K562 (cell line): ENCODE measurements at regions not wholly inside any gene's neighbourhood (a gene's known extent, or its start where the extent isn't known, plus 50 kb on each side); places are given as distances from the start of the nearest gene placed in this dataset.

Experiments
- ATAC-seq: fragments of 200-7000 bp; cut with Tn5 transposase; 3 replicates; pipeline ENCODE4 v1.9.1; 2020; ENCODE audit warnings: moderate library complexity
- BruUV-seq: library from RNA; stranded (reverse); fragments of 400-500 nt; replicated peaks from 2 replicates; lab custom pipeline; 2021; lab: Mats Ljungman, UMichigan
- CTCF ChIA-PET: fragments of 300-600 bp; formaldehyde crosslinking; extraction: SDS; loops from one replicate; lab custom pipeline; 2021; ENCODE audit warnings: low intra/inter-chr PET ratio; lab: Yijun Ruan, JAX
- POLR2A ChIA-PET: fragments of 300-600, 350-650 bp; sonication (Branson Sonifier 250); formaldehyde crosslinking; extraction: SDS; loops from one replicate; lab custom pipeline; 2021; ENCODE audit warnings: antibody characterized with exemption, inconsistent platforms; lab: Yijun Ruan, JAX
- DNase-seq, 4 experiments: peaks; one replicate each; pipeline versions ENCODE4 v3.0.0 to v3.0.0-alpha.2; 2011 to 2018; ENCODE audit warnings: low spot score in 3 of 4, mixed read lengths in 3 of 4; ENCODE audit errors: extremely low read depth in 1 of 4
- FAIRE-seq: peaks from 2 replicates; lab custom pipeline; 2011; peaks lifted over from hg19 to GRCh38; lab: Jason Lieb, UNC
- H2AFZ ChIP-seq: 2 replicates; pipeline ENCODE4 v1.6.0; 2011; ENCODE audit warnings: low read depth, low read length, control low read depth, inconsistent platforms
- H3K27ac ChIP-seq: fragments of 200-600 bp; 3 replicates; pipeline ENCODE4 v1.8.0; 2011; ENCODE audit warnings: low read depth, mild to moderate bottlenecking, control low read depth, inconsistent platforms, low read length, moderate library complexity, mixed read lengths; ENCODE audit errors: extremely low read depth
- H3K27me3 ChIP-seq, 2 experiments: fragments of 300-600 bp in 1 of 2; 2 replicates in 1 of 2; 3 replicates in 1 of 2; pipeline versions ENCODE4 v1.6.0 to v1.8.0; 2011; ENCODE audit warnings: inconsistent platforms in 2 of 2, low read length in 2 of 2, mild to moderate bottlenecking in 1 of 2, mixed read lengths in 1 of 2, moderate library complexity in 1 of 2; ENCODE audit not compliant: control insufficient read depth in 2 of 2, insufficient read depth in 2 of 2
- H3K36me3 ChIP-seq: fragments of 300-600 bp; 3 replicates; pipeline ENCODE4 v1.8.0; 2011; ENCODE audit warnings: mild to moderate bottlenecking, low read length, inconsistent platforms; ENCODE audit not compliant: control insufficient read depth, insufficient read depth
- H3K4me1 ChIP-seq, 2 experiments: fragments of 200-600 bp in 1 of 2; replicated peaks in 1 of 2; 2 replicates in 1 of 2; 3 replicates in 1 of 2; pipeline versions ENCODE4 v1.5.1 to v1.8.0; 2011; ENCODE audit warnings: inconsistent platforms in 2 of 2, low read length in 2 of 2, mild to moderate bottlenecking in 1 of 2, mixed read lengths in 1 of 2, moderate library complexity in 1 of 2; ENCODE audit not compliant: control insufficient read depth in 2 of 2, insufficient read depth in 2 of 2
- H3K4me2 ChIP-seq: 2 replicates; pipeline ENCODE4 v1.6.1; 2011; ENCODE audit warnings: low read length, control low read depth, inconsistent platforms, mixed read lengths; ENCODE audit not compliant: insufficient read depth
- H3K4me3 ChIP-seq: fragments of 200-600 bp; sonication (generic), shearing (Covaris generic); 2 replicates; pipeline ENCODE4 v1.5.1; 2016; ENCODE audit warnings: control low read depth, inconsistent platforms
- H3K79me2 ChIP-seq: fragments of 200-600 bp; 3 replicates; pipeline ENCODE4 v1.8.0; 2011; ENCODE audit warnings: low read length, inconsistent platforms; ENCODE audit not compliant: control insufficient read depth, insufficient read depth
- H3K9ac ChIP-seq, 2 experiments: 2 replicates each; pipeline versions ENCODE4 v1.6.0 to v1.6.1; 2011; ENCODE audit warnings: low read depth in 2 of 2, low read length in 2 of 2, control low read depth in 1 of 2, inconsistent platforms in 1 of 2, mild to moderate bottlenecking in 1 of 2, mixed read lengths in 1 of 2; ENCODE audit not compliant: insufficient read depth in 1 of 2
- H3K9me1 ChIP-seq: one replicate; pipeline ENCODE4 v1.6.0; 2011; ENCODE audit warnings: inconsistent platforms, mild to moderate bottlenecking, low read length, moderate library complexity; ENCODE audit not compliant: control insufficient read depth, insufficient read depth
- H3K9me3 ChIP-seq: replicated peaks from 2 replicates; pipeline ENCODE4 v1.5.1; 2011; ENCODE audit warnings: low read depth, low read length, inconsistent platforms; ENCODE audit not compliant: control insufficient read depth, insufficient read depth
- H4K20me1 ChIP-seq: replicated peaks from 2 replicates; pipeline ENCODE4 v1.6.1; 2011; ENCODE audit warnings: low read length, inconsistent platforms, mixed read lengths; ENCODE audit not compliant: control insufficient read depth, insufficient read depth
- CEBPG ChIP-seq, 3 experiments: fragments of 200-800 bp in 1 of 3; sonication (Bioruptor generic) in 1 of 3; sonication (generic) in 1 of 3; formaldehyde crosslinking in 1 of 3; IDR thresholded peaks in 2 of 3; conservative IDR thresholded peaks in 1 of 3; 2 replicates each; pipeline versions ENCODE4 v1.6.1 to v1.8.0; 2016 to 2022; ENCODE audit warnings: missing compliant biosample characterization in 2 of 3, missing genetic modification characterization in 2 of 3, mild to moderate bottlenecking in 1 of 3, missing genetic modification reagents in 1 of 3
- CGGBP1 ChIP-seq: fragments of 250-450 bp; sonication (Bioruptor Pico); IDR thresholded peaks from 2 replicates; pipeline ENCODE4 v1.9.0; 2021; ENCODE audit warnings: mild to moderate bottlenecking
- CTCF ChIP-seq, 3 experiments: IDR thresholded peaks in 2 of 3; conservative IDR thresholded peaks in 1 of 3; 2 replicates each; pipeline ENCODE4 v1.5.1; 2011 to 2012; ENCODE audit warnings: low read length in 3 of 3, mild to moderate bottlenecking in 3 of 3, control low read depth in 2 of 3, improper control_type of control experiment in 1 of 3, inconsistent platforms in 1 of 3, low read depth in 1 of 3, mixed read lengths in 1 of 3, moderate library complexity in 1 of 3; ENCODE audit not compliant: insufficient read depth in 2 of 3
- ID3 ChIP-seq, 2 experiments: fragments of 250-450 bp in 1 of 2; fragments of 450-650 bp in 1 of 2; sonication (Bioruptor Pico) in 1 of 2; IDR thresholded peaks; 2 replicates each; pipeline versions ENCODE4 v1.6.1 to v1.8.0; 2016 to 2021; ENCODE audit warnings: mild to moderate bottlenecking in 2 of 2, moderate library complexity in 2 of 2, missing compliant biosample characterization in 1 of 2, missing genetic modification characterization in 1 of 2
- IRF9 ChIP-seq: fragments of 450-650 bp; IDR thresholded peaks from 2 replicates; pipeline ENCODE4 v1.6.1; 2016; ENCODE audit warnings: missing biosample characterization, missing genetic modification characterization
- NR2F6 ChIP-seq: fragments of 450-650 bp; formaldehyde crosslinking; IDR thresholded peaks from 2 replicates; pipeline ENCODE4 v1.4.0; 2020; ENCODE audit warnings: mild to moderate bottlenecking
- PPARD ChIP-seq: fragments of 250-450 bp; sonication (Bioruptor Pico); IDR thresholded peaks from 2 replicates; pipeline ENCODE4 v1.8.0; 2022; ENCODE audit warnings: inconsistent platforms, mild to moderate bottlenecking, moderate library complexity
- ZKSCAN1 ChIP-seq: fragments of 150-350 bp; IDR thresholded peaks from 2 replicates; pipeline ENCODE4 v1.6.1; 2016; ENCODE audit warnings: low read depth, low read length
- WGBS: fragments of 100-300 bp; shearing (Covaris generic); methylation state at CpG from one replicate; pipeline ENCODE4 v1.1.6; 2016; ENCODE audit warnings: low coverage, mixed read lengths; ENCODE audit not compliant: insufficient coverage; ENCODE audit errors: missing lambda C conversion rate; 5-methylcytosine and 5-hydroxymethylcytosine counted together
- in situ Hi-C: fragments of 300-500 bp; cut with MboI; formaldehyde crosslinking; loops from 4 replicates; pipeline ENCODE4 v1.15.0; 2018; ENCODE audit warnings: inconsistent platforms, mixed read lengths
- intact Hi-C: fragments of 100-400 bp; cut with micrococcal nuclease; formaldehyde crosslinking; loops from 2 replicates; pipeline ENCODE4 v1.14.2; 2022

- H3K27ac ChIP-seq: no peak overlapping the region
- H4K20me1 ChIP-seq: no peaks in the 10 kb centered on the region
- H3K9me3 ChIP-seq: no peaks in the 10 kb centered on the region
- in situ Hi-C loops (no loop called here), intact Hi-C loops (no loop called here)
- no peak for ATAC-seq
- H3K79me2 ChIP-seq: no peaks in the 10 kb centered on the region
- no peaks in the 10 kb centered on the region for H3K9me1 ChIP-seq
- no peak for FAIRE-seq
- no peaks in the 10 kb centered on the region for H3K27me3 ChIP-seq
- BruUV-seq: no TSS peak
- no peak overlapping the region for H3K9ac ChIP-seq
- POLR2A ChIA-PET: no interaction called here
- 2% methylated on average over 5 of the region's 5 CpGs for WGBS
- DNase-seq: no peak
- TF ChIP-seq CEBPG (CRISPR knock-in tag; IDR thresholded peaks at IDR 0.05) (no peak), CEBPG (tag; conservative IDR thresholded peaks at IDR 0.05 in 1 of 2, IDR thresholded peaks at IDR 0.05 in 1 of 2) (peak in 1 of 2 experiments; percentile 24; a peak in 1 of 4 replicates), CGGBP1 (CRISPR knock-in tag) (no peak), ZKSCAN1 (no peak), NR2F6 (CRISPR knock-in tag) (no peak)
- CTCF ChIA-PET: no interaction called here
- H3K4me3 ChIP-seq: no peak overlapping the region
- H3K36me3 ChIP-seq: no peaks in the 10 kb centered on the region
- no peak overlapping the region for H3K4me2 ChIP-seq
- H3K4me1 ChIP-seq: no peaks in the 10 kb centered on the region
- H2AFZ ChIP-seq: no peak overlapping the region
Measured at GRCh38 chr10:126841341-126841895, 63.8 kb upstream of the DOCK1 start.

- in situ Hi-C loops (no loop called here), intact Hi-C loops (no loop called here)
- no TSS peak for BruUV-seq
- Histone ChIP-seq H3K9me1 (no peaks in the 10 kb centered on the region), H3K9ac (no peak overlapping the region), H3K27me3 (no peaks in the 10 kb centered on the region), H3K4me2 (no peak overlapping the region), H3K27ac (no peak overlapping the region), H3K4me3 (no peak overlapping the region), H2AFZ (no peak overlapping the region), H3K79me2 (no peaks in the 10 kb centered on the region), H3K4me1 (no peaks in the 10 kb centered on the region), H3K36me3 (no peaks in the 10 kb centered on the region), H3K9me3 (no peaks in the 10 kb centered on the region), H4K20me1 (no peaks in the 10 kb centered on the region)
- ATAC-seq (no peak), DNase-seq (no peak), FAIRE-seq (no peak)
- ChIA-PET CTCF (no interaction called here), POLR2A (no interaction called here)
- WGBS: 0% methylated on average over 4 of the region's 4 CpGs
- TF ChIP-seq PPARD (no peak), ID3 (CRISPR knock-in tag; IDR thresholded peaks at IDR 0.05) (no peak), ID3 (tag; IDR thresholded peaks at IDR 0.05) (no peak), CTCF (IDR thresholded peaks at IDR 0.05 in 2 of 3, conservative IDR thresholded peaks at IDR 0.05 in 1 of 3; ENCODE audit: insufficient read depth in 2 of 3, low read depth in 1 of 3, low read length in 3 of 3) (no peak), IRF9 (tag) (no peak)
Measured at GRCh38 chr10:126842356-126842755, 62.9 kb upstream of the DOCK1 start.
